A172 (cell line): ENCODE measurements at regions not wholly inside any gene's neighbourhood (a gene's known extent, or its start where the extent isn't known, plus 50 kb on each side); places are given as distances from the start of the nearest gene placed in this dataset.
"Not testable (repeated sequence)": the region's sequence is repeated elsewhere in the genome, so short reads cannot be mapped to it uniquely, and the experiment has no call there.

Experiments
- DNase-seq: peaks from one replicate; pipeline ENCODE4 v3.0.0-alpha.2; 2015; ENCODE audit warnings: low spot score

- DNase-seq, result peak; percentile 10
Observed at GRCh38 chr4:89496851-89497250, 189.3 kb upstream of the GPRIN3 start.

- no peak for DNase-seq
Observed at GRCh38 chr4:89493367-89493766, 185.8 kb upstream of the GPRIN3 start.

DNA sequence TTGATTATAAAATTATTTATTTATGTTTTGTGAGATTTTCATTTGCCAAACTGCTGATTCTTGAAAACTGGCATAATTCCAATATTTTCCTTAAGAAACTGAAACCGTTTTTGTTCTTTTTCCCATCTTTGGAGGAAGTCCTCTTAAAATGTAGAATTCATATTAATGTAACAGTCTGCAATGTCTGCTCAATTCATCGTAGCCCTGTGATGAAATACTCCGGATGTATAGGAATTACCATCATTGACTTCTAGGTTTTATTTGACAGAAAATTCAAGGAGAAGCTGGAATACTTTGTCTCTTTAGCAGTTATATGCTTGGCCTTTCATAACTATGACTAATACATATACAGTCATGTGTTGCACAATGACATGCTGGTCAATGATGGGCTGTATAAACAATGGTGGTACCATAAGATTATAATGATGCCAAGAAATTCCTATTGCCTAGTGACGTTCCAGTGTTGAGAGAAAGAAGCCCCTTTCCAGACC lies 185.0 kb upstream of the GPRIN3 start:
- peak; percentile 19 for DNase-seq

- no peak for DNase-seq
Observed at GRCh38 chr4:89491761-89492160, 184.2 kb upstream of the GPRIN3 start.

GRCh38 chr4:89489921-89490431 lies 182.4 kb upstream of the GPRIN3 start:
- not testable (repeated sequence) for DNase-seq

- DNase-seq, result no peak
Observed at GRCh38 chr4:89489338-89489771, 181.8 kb upstream of the GPRIN3 start.

GRCh38 chr4:89488736-89489135 lies 181.1 kb upstream of the GPRIN3 start:
- no peak for DNase-seq

DNA sequence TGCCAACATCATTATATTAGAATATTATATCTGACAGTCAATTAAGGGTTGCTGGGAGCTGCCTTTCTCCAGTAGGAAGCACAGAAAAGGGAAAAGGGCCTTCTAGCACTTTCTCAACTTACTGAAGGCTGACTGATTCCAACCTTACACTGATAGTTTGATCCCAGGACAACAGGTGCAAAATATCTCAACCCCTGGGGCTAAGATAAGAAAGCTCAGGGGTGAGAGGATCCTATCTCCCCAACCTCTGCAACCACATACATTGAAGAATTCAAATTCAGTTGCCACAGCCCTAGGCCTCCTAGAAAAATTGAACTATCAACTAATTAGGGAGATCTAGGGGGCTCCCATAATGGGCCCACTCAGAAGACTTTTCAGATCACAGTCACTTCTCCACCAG lies 179.1 kb upstream of the GPRIN3 start:
- DNase-seq, result no peak

GRCh38 chr4:89486042-89486441 lies 178.4 kb upstream of the GPRIN3 start:
- peak; percentile 42 for DNase-seq

- no peak for DNase-seq
Observed at GRCh38 chr4:89483833-89484232, 176.2 kb upstream of the GPRIN3 start.

GRCh38 chr4:89482926-89483595 lies 175.5 kb upstream of the GPRIN3 start:
- DNase-seq, result peak; percentile 37

- DNase-seq, result peak; percentile 54
Observed at GRCh38 chr4:89482251-89482650, 174.7 kb upstream of the GPRIN3 start.

DNA sequence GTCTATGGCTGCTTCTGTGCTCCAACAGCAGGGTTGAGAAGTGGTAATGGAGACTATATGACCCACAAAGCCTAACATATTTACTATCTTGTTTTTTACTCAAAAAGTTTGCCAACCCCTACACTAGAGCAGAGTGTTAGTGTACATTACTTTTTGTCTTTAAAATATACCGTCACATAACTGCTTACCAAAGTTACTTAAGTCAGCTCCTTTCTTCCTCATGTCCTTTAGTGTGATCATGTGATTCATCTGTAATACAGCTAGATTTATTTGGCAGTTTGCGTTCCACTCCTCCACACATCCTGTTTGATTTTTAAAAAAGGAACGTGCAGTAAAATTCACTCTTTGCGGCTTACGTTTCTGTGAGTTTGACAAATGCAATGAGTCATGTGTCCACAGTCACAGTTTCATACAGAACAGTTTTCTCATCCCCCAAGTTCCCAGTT lies 162.4 kb upstream of the GPRIN3 start:
- DNase-seq, result peak; percentile 92

DNA sequence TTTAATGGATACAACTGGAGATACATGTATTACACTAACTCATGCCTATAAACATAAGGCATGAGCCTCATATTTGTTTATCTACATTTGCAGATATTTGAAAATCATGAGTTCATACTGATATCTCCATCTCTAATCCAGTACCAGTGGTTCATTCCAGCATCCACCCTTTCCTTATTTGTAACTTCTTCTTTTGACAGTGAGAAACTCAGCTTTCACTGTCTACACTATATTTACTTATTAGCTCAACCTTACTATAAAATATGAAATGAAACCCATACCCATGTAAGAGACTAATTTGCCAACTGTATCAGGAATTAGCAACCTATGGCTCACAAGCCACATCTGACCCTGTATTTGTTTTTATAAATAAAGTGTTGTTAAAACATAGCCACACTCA lies 161.9 kb upstream of the GPRIN3 start:
- DNase-seq, result no peak

DNA sequence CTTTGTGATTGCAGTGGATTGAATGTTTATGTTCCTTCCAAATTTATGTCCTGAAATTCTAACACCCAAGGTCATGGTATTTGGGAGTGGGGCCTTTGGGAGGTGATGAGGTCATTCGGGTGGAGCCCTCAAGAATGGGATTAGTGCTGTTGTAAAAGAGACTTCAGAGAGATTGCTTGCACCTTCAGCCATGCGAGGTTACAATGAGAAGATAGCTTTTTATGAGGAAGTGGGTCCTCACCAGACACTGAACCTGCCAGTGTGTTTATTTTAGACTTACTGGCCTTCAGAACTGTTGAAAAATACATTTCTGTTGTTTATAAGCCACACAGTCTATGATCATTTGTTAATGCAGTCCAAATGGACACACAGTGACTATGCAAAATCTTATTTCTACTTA lies 161.0 kb upstream of the GPRIN3 start:
- DNase-seq, result no peak

DNA sequence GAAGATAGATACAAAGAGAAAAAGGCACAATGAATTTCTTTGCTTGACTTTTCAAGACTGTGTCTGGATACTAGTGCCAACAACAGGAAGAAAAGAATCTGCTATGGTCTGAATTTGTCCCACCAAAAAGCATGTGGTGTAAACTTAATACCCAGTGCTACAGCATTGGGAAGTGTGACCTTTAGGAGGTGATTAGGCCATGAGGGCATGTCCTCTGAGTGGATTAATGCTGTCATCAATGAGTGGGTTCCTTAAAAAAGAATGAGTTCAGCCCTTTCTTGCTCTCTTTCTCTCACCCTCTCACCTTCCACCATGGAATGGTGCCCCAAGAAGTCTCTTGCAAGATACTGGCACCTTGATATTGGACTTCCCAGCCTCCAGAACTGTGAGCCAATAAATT lies 155.7 kb upstream of the GPRIN3 start:
- no peak for DNase-seq

DNA sequence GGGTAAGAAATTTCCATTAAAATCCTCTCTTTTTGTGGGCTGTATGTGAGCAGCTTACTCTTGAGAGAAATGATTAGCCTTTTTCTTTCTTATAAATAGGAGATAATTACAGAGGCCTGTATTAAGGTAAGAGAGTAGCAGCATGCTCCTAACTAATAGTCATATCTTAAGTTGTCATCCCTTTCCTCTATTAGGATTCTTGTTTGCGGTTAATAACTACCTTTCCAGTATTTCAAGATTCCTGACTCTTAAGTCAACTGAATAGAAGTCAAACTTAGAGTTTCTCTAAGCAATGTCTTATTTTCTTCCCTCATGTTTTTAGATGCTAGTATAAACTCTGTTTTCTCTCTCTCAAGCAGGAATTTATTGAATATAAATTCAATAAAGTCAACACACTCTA lies 139.9 kb upstream of the GPRIN3 start:
- no peak for DNase-seq

DNA sequence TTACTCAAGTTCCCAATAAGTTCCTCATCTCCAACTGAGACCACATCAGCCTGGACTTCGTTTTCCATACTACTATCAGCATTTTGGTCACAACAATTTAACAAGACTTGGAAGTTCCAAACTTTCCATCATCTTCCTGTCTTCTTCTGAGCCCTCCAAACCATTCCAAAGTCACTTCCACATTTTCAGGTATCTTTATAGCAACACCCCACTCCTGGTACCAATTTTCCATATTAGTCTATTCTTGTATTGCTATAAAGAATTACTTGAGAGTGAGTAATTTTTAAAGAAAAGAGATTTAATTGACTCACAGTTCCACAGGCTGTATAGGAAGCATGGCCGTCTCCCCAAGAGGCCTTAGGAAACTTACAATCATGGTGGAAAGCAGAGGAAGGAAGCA lies 138.6 kb upstream of the GPRIN3 start:
- no peak for DNase-seq

GRCh38 chr4:89439533-89439932 lies 131.9 kb upstream of the GPRIN3 start:
- no peak for DNase-seq

GRCh38 chr4:89438102-89438831 lies 130.7 kb upstream of the GPRIN3 start:
- peak; percentile 69 for DNase-seq

DNA sequence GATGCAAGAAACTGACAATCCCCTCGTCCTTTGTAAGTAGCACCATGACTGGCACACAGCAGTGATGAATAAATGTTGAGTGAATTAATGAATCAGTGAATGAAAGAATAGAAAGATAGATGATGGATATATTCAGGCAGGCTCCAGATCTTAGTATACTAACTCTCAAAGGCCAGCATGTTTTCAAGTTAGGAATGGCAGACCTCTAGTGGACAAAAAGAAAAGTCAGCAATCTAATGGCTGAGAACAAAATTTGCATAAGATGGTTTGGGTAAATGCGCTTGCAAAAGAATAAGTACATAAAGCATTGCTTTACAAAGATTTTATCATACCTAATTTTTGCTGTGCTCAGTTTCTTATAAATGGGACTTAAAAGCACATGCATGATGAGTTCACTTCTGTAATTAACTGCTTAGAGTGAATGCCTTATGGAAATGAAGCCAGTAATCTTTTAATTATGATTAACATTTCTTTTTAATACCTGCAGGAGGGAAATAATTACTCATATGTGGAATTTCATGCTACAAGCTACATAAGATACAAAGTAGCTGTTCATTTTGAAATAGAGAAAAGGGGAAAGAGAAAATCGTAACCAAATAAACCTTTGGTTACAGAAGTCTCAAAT lies 126.9 kb upstream of the GPRIN3 start:
- DNase-seq, result peak; percentile 34

GRCh38 chr4:89427782-89428181 lies 120.2 kb upstream of the GPRIN3 start:
- no peak for DNase-seq

GRCh38 chr4:89425023-89425422 lies 117.4 kb upstream of the GPRIN3 start:
- no peak for DNase-seq
